GM19468 (cell line): ENCODE measurements at regions not wholly inside any gene's neighbourhood (a gene's known extent, or its start where the extent isn't known, plus 50 kb on each side); places are given as distances from the start of the nearest gene placed in this dataset.

Experiments used
- ATAC-seq: cut with Tn5 transposase; IDR thresholded peaks from one replicate; pipeline ENCODE4 v1.9.1; 2021; ENCODE audit warnings: mild to moderate bottlenecking, moderate library complexity, moderate number of reproducible peaks; ENCODE audit not compliant: unreplicated experiment; ENCODE audit errors: extremely low read depth

- ATAC-seq = no peak
Observed at GRCh38 chr22:49613511-49614270, 214.0 kb downstream of the BRD1 start.

DNA sequence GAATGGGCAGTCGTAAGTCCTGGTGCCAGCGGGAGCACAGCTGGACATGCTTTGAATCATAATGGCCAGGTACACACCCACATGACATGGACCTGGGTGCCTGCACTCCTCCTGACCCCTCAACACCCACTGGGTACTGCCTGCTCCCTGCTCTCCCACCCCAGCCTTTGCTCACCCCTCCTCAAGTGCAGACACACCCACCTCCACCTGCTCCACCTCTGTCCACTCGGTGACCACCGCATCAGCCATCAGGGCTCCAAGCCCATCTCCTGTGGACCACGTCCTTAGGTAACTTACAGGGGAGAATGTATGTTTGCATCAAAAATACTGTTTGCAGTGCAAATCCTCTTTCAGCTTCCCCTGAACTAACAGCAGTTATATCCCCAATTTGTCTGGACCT lies 214.6 kb downstream of the BRD1 start:
- no peak for ATAC-seq

DNA sequence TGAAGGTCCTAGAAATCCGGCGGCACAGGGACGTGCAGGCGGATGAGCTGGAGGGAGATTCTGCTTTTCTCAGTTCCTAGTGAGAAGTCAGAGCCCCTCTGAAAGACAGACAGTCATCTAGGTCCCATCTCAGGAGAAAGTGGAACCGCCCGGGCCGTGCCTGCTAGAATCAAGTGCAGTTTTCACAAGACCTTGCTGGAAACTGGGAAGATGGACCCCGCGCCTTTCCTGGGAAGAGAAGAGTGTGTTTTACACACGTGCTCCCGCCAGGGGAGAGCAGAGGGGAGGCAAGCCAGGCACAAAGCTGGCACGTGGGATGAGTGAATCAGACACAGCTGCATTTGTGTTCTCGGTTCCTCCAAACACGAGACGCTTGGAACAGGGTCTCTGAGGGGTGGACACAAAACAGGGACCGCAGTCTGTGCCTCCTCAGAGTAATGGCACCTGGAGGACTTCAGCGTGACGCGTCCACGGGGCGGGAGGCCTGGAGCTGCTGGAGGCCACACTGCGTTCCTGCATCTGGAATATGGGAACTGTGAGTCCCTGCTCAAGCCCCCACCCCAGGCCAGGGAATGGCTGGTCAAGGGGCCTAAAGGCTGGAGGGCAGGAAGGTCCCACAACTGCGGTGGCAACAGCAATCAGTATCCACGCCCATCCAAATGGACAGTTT lies 218.3 kb downstream of the BRD1 start:
- no peak for ATAC-seq

DNA sequence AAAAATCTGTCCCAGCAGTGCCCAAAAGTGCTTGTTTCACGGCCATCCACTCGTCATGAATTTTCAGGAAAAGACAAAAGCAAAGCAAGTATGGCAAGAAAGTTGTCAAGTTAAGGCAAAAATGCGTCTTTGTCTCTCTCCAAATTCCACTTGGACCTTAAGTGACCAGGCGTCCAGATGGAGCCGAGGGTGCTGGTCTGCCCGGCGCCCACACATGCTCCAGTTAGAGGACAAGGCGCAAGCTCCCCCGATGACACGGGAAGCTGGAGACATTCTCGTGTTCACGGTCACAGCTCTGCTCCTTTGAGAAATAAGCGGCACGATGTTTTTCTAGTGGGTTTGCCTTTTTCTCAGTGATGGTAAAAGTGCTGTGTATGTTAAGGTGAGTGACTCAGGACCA lies 219.0 kb downstream of the BRD1 start:
- ATAC-seq = no peak

- no peak for ATAC-seq
Observed at GRCh38 chr22:49608228-49608627, 219.4 kb downstream of the BRD1 start.

DNA sequence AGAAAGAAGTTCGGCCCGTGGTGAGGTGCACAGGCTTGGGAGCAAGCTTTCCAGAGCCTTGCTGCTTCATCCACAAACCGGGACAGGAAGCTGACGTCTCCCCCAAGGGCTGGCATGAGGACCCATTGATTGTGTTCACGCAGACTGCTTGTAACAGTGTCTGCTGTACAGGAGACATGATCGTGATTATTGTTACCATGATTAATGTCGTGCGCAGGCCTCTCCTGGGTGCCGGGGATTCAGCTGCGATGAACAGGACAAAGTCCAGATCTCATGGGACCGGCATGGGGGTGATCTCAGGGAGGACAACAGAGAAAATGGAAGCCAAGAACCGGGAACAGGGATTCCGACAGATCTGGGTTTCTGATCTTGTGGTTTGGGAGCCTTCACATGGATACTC lies 219.9 kb downstream of the BRD1 start:
- ATAC-seq = no peak

GRCh38 chr22:49606562-49607290 lies 220.9 kb downstream of the BRD1 start:
- no peak for ATAC-seq

DNA sequence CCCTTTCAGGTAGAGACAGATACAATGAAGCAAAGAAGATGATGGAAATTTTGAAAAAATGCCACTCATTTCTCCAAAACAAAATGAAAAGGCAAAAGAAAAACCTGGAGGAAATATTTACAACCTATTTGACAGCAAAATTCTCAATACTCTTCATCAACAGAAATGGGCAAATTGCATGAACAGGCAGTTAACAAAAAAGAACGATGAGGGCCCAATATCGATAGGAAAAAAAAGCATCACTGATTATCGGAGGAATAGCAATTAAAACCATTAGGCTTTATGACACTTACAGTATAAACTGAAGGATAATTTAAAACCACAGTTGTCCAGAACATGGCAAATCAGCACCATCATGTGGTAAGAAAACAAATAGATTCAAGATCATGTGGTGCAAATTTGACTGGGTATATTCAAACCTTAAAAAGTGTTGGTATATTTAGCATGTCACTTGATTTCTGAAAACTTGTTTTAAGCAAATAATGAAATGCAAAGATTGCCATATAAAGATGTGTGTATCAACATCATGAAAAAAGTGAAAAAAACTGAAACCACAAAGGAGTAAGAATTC lies 222.9 kb downstream of the BRD1 start:
- ATAC-seq = no peak

DNA sequence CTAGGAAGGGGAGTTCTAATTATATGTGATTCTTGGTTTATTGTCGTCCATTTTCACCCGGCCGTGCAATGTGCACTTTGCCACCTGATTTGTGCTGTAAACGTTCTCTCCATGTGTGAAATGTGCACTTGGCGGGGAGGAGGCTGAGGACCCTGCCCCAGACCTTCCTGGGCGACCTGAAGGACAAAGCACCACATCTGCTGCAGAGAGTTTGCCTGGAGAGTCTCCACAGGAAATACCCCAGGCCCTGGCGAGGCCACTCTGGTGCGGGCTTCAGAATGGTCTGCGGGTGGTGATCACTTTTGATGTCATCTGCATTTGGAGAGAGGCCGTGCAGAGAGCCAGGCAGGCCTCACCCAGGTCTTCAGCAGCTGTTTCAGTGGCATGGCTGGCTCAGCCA lies 224.7 kb downstream of the BRD1 start:
- no peak for ATAC-seq

GRCh38 chr22:49602481-49602880 lies 225.2 kb downstream of the BRD1 start:
- no peak for ATAC-seq

DNA sequence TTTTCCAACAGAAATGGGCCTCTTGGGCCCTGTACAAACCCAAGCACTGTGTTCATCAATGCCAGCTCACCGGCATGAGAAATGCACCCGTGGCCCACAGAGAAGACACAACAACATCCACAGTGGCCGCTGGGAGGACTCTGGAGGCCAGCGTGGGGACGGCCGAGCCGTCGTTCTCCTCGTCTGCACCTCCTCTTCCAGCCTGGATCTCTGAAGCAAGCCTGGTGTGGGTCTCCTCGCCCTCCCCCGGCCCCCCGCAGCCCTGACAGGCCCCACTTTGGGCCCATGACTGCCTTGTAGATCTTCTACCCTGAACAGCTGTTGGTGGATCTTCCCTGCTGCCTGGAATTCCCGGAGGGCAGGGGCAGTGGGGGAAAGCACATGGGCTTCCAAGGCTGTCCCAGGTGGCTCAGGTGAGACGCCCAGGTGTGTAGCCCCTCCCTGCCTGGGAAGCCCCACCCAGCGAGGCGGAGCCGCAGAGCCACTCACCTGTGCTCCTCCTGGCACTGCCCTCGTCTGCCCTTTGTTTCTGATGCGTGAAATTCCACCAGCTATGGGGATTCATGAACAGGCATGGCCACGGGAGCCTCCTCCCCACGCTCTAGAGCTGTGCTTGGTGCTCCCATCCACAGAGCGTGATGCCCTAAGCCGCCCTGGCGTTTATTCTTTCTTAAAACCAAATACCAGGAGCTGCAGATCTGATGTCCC lies 225.9 kb downstream of the BRD1 start:
- no peak for ATAC-seq

- no peak for ATAC-seq
Observed at GRCh38 chr22:49600891-49601431, 226.7 kb downstream of the BRD1 start.

DNA sequence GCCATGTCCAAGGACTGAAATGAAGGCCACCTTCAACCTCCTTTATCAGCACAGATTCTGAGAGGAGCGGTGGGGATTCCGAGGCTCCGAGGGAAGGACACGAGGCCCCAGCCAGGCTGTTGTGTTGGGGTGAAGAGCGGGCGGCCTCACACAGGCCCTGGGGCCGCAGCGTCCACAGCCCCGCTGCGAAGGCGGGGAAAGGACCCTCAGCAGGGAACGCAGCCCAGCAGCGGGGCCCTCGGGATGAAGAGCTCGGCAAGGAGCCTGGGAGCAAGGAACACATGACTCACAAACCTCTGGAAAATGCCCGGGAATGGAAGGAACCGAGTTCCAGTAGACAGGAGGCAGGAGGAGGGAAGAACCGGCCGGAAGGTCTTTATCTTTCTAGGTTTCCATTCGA lies 227.2 kb downstream of the BRD1 start:
- ATAC-seq = no peak

GRCh38 chr22:49599691-49600455 lies 227.8 kb downstream of the BRD1 start:
- ATAC-seq = no peak

- ATAC-seq = no peak
Observed at GRCh38 chr22:49599039-49599438, 228.6 kb downstream of the BRD1 start.

GRCh38 chr22:49598338-49598737 lies 229.3 kb downstream of the BRD1 start:
- no peak for ATAC-seq

DNA sequence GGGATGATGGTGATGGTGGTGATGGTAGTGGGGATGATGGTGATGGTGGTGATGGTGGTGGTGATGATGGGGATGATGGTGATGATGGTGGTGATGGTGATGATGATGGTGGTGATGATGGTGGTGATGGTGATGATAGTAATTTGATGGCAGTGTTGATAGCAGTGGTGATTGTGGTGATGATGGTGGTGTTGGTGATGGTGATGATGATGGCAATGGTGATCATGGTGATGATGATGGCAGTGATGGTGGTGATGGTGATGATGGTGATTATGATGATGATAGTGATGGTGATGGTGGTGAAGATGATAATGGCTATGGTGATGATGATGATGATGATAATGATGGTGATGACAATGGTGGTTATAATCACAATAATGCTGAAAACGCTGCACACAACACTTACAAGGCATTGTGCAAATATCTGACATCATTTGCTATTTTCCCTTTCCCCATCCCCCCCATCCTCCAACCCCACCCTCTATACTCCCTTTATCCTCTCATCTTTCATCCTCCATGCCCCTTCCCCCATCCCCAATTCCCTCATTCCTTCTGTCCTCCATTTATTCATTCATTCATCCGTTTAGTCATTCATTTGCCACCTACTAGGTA lies 230.1 kb downstream of the BRD1 start:
- no peak for ATAC-seq

- ATAC-seq = no peak
Observed at GRCh38 chr22:49595465-49596078, 232.1 kb downstream of the BRD1 start.

GRCh38 chr22:49594078-49594477 lies 233.6 kb downstream of the BRD1 start:
- no peak for ATAC-seq
